ENCODE measurements at regions not wholly inside any gene's neighbourhood (a gene's known extent, or its start where the extent isn't known, plus 50 kb on each side); places are given as distances from the start of the nearest gene placed in this dataset.
A peak's percentile ranks its signal among the peaks of the same experiment; 100 is the strongest.

GRCh38 chr1:68322096-68322495 is 89.8 kb upstream of the WLS start:
- no peak for TF ChIP-seq CTCF (IDR thresholded peaks at IDR 0.05)
- no peak for TF ChIP-seq POLR2A (IDR thresholded peaks at IDR 0.05)
- WGBS (ENCODE audit: insufficient coverage, low coverage, low lambda C conversion rate, missing lambda C conversion rate): 83% methylated on average over 3 of the region's 4 CpGs

GRCh38 chr1:68321084-68321685 is 88.9 kb upstream of the WLS start:
- TF ChIP-seq POLR2A (IDR thresholded peaks at IDR 0.05) (no peak), CTCF (IDR thresholded peaks at IDR 0.05) (peak; percentile 72 to 90 (median 86))
- DNase-seq (peak; percentile 84 to 88 (median 84)), ATAC-seq (peak; percentile 100)
- peaks cover 0 to 3% (median 0%) of the 10 kb centered on the region in 4 donors for H3K4me1 ChIP-seq
- no peak overlapping the region for H3K27ac ChIP-seq
- H3K36me3 ChIP-seq: no peaks in the 10 kb centered on the region
- intact Hi-C loops (cut with DNase I): loop anchor here (2.0 to 10.0 kb wide), 2 partner anchors 204 to 206 kb away; no protein-coding TSS in a partner anchor
- H3K9me3 ChIP-seq: no peaks in the 10 kb centered on the region
- WGBS (ENCODE audit: insufficient coverage, low coverage, low lambda C conversion rate, missing lambda C conversion rate): 19% methylated on average over 6 of the region's 6 CpGs
- H3K4me3 ChIP-seq: no peak overlapping the region
- no peaks in the 10 kb centered on the region for H3K27me3 ChIP-seq

More at GRCh38 chr1:68322096-68322495, 89.8 kb upstream of the WLS start:
- Histone ChIP-seq H3K4me1 (peaks cover 0 to 3% (median 0%) of the 10 kb centered on the region in 4 donors), H3K27me3 (no peaks in the 10 kb centered on the region), H3K9me3 (no peaks in the 10 kb centered on the region), H3K36me3 (no peaks in the 10 kb centered on the region), H3K4me3 (no peak overlapping the region), H3K27ac (no peak overlapping the region)
- DNase-seq (no peak), ATAC-seq (no peak)
- intact Hi-C loops (cut with DNase I): loop anchor here in 1 of 2 donors (10.0 kb wide), 1 partner anchor 207 kb away; no protein-coding TSS in a partner anchor

GRCh38 chr1:68320349-68320748 is 88.0 kb upstream of the WLS start:
- DNase-seq: no peak
- no peak overlapping the region for H3K4me3 ChIP-seq
- H3K36me3 ChIP-seq: no peaks in the 10 kb centered on the region
- TF ChIP-seq CTCF (IDR thresholded peaks at IDR 0.05) (no peak), POLR2A (IDR thresholded peaks at IDR 0.05) (no peak)
- WGBS (ENCODE audit: insufficient coverage, low coverage, low lambda C conversion rate, missing lambda C conversion rate): 82% methylated on average over 4 of the region's 4 CpGs
- H3K27ac ChIP-seq: no peak overlapping the region
- no peak for ATAC-seq
- no peaks in the 10 kb centered on the region for H3K9me3 ChIP-seq
- H3K4me1 ChIP-seq: peaks cover 0 to 3% (median 0%) of the 10 kb centered on the region in 4 donors
- no peaks in the 10 kb centered on the region for H3K27me3 ChIP-seq
- intact Hi-C loops (cut with DNase I): loop anchor here (2.0 to 10.0 kb wide), 2 partner anchors 204 to 206 kb away; no protein-coding TSS in a partner anchor

GRCh38 chr1:68319907-68320306 is 87.6 kb upstream of the WLS start:
- TF ChIP-seq POLR2A (IDR thresholded peaks at IDR 0.05): no peak
- no peak for TF ChIP-seq CTCF (IDR thresholded peaks at IDR 0.05)
- H3K36me3 ChIP-seq: no peaks in the 10 kb centered on the region
- H3K4me3 ChIP-seq: no peak overlapping the region
- no peaks in the 10 kb centered on the region for H3K9me3 ChIP-seq
- ATAC-seq (no peak), DNase-seq (no peak)
- H3K27ac ChIP-seq: no peak overlapping the region
- WGBS (ENCODE audit: insufficient coverage, low coverage, low lambda C conversion rate, missing lambda C conversion rate): 68% methylated on average over 4 of the region's 5 CpGs
- intact Hi-C loops (cut with DNase I): loop anchor here (2.0 to 10.0 kb wide), 2 partner anchors 203 to 205 kb away; no protein-coding TSS in a partner anchor
- H3K4me1 ChIP-seq: peaks cover 0 to 3% (median 0%) of the 10 kb centered on the region in 4 donors
- no peaks in the 10 kb centered on the region for H3K27me3 ChIP-seq

All from right lobe of liver (tissue), 6 donors.